OCI-LY7 (cell line): ENCODE measurements at regions not wholly inside any gene's neighbourhood (a gene's known extent, or its start where the extent isn't known, plus 50 kb on each side); places are given as distances from the start of the nearest gene placed in this dataset.

Experiments
- BruUV-seq: library from RNA; stranded (reverse); fragments of 400-500 nt; replicated peaks from 2 replicates; lab custom pipeline; 2021; lab: Mats Ljungman, UMichigan
- CTCF ChIA-PET: fragments of 300-600 bp; sonication (Branson Sonifier 250); formaldehyde crosslinking; loops from one replicate; lab custom pipeline; 2022; ENCODE audit warnings: antibody characterized with exemption; ENCODE audit not compliant: unreplicated experiment; lab: Charles Lee
- POLR2A ChIA-PET: fragments of 300-600 bp; sonication (Branson Sonifier 250); formaldehyde crosslinking; loops from one replicate; lab custom pipeline; 2022; ENCODE audit warnings: antibody characterized with exemption; lab: Charles Lee
- DNase-seq: peaks from one replicate; pipeline ENCODE4 v3.0.0-alpha.2; 2015; ENCODE audit warnings: low spot score
- H2AFZ ChIP-seq: fragments of 200-600 bp; sonication (generic), shearing (Covaris generic); 2 replicates; pipeline ENCODE4 v1.6.1; 2014; ENCODE audit warnings: mild to moderate bottlenecking, antibody characterized with exemption, low read length, moderate library complexity
- H3K27ac ChIP-seq: fragments of 200-600 bp; sonication (generic); 2 replicates; pipeline ENCODE4 v1.5.1; 2014; ENCODE audit warnings: mixed run types, low read depth, mild to moderate bottlenecking, moderate library complexity, low read length, inconsistent platforms; ENCODE audit not compliant: poor library complexity, severe bottlenecking
- H3K36me3 ChIP-seq: fragments of 200-600 bp; sonication (generic); 2 replicates; pipeline ENCODE4 v1.6.1; 2014; ENCODE audit warnings: mild to moderate bottlenecking, antibody characterized with exemption, low read length, moderate library complexity, mixed read lengths; ENCODE audit not compliant: insufficient read depth
- H3K4me1 ChIP-seq: fragments of 200-600 bp; sonication (generic); 2 replicates; pipeline ENCODE4 v1.5.1; 2014; ENCODE audit warnings: mild to moderate bottlenecking, low read length; ENCODE audit not compliant: insufficient read depth, poor library complexity, severe bottlenecking
- H3K4me2 ChIP-seq: fragments of 200-600 bp; sonication (generic); 2 replicates; pipeline ENCODE4 v1.6.1; 2014; ENCODE audit warnings: mild to moderate bottlenecking, low read length
- H3K4me3 ChIP-seq: fragments of 200-600 bp; sonication (generic); 2 replicates; pipeline ENCODE4 v1.5.1; 2014; ENCODE audit warnings: mild to moderate bottlenecking, low read depth, low read length; ENCODE audit not compliant: poor library complexity, severe bottlenecking
- H3K79me2 ChIP-seq: fragments of 200-600 bp; sonication (generic); 2 replicates; pipeline ENCODE4 v1.6.1; 2016; ENCODE audit warnings: low read depth, mild to moderate bottlenecking, low read length, moderate library complexity, mixed read lengths; ENCODE audit not compliant: insufficient read depth
- H3K9me2 ChIP-seq: fragments of 200-600 bp; sonication (generic); 2 replicates; pipeline ENCODE4 v1.6.1; 2016; ENCODE audit warnings: mild to moderate bottlenecking, low read length, mixed read lengths; ENCODE audit not compliant: insufficient read depth
- H3K9me3 ChIP-seq: fragments of 200-600 bp; sonication (generic); 2 replicates; pipeline ENCODE4 v1.6.1; 2014; ENCODE audit warnings: mild to moderate bottlenecking, mixed run types, low read length, mixed read lengths
- H4K20me1 ChIP-seq: fragments of 200-600 bp; sonication (generic); 2 replicates; pipeline ENCODE4 v1.6.1; 2014; ENCODE audit warnings: mild to moderate bottlenecking, antibody characterized with exemption, low read length, moderate library complexity, mixed read lengths; ENCODE audit not compliant: insufficient read depth
- EZH2phosphoT487 ChIP-seq: fragments of 200-600 bp; sonication (generic); IDR thresholded peaks from 2 replicates; pipeline ENCODE4 v1.6.1; 2018; ENCODE audit warnings: low read depth, borderline replicate concordance, mild to moderate bottlenecking, mixed run types, antibody characterized with exemption, low read length, moderate library complexity, mixed read lengths
- intact Hi-C: fragments of 100-400 bp; cut with micrococcal nuclease; formaldehyde crosslinking; loops from one replicate; pipeline ENCODE4 v1.10.0; 2022; ENCODE audit not compliant: unreplicated experiment
- TF ChIP-seq, protein P1 (sequence below): fragments of 200-600 bp; sonication (generic); conservative IDR thresholded peaks from 2 replicates; pipeline ENCODE4 v1.5.1; 2014; ENCODE audit warnings: mild to moderate bottlenecking, antibody characterized with exemption, low read length, moderate library complexity, mixed read lengths

DNA sequence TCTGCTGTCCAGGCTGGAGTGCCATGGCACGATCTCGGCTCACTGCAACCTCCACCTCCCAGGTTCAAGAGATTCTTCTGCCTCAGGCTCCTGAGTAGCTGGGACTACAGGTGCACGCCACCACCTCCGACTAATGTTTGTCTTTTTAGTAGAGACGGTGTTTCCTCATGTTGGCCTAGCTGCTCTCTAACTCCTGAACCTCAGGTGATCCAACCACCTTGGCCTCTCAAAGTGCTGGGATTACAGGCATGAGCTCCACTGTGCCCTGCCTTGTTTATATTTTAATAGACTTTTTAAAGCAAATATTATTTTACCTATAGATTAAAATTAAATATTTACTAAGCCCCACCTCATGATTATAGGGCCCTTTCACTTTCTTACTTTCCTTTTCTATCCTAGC lies 483.2 kb upstream of the EPHA7 start:
- Histone ChIP-seq H3K4me2 (no peak overlapping the region), H3K36me3 (no peaks in the 10 kb centered on the region), H2AFZ (no peak overlapping the region), H3K4me1 (no peaks in the 10 kb centered on the region), H3K9me2 (no peaks in the 10 kb centered on the region), H4K20me1 (no peaks in the 10 kb centered on the region), H3K9me3 (no peaks in the 10 kb centered on the region), H3K27ac (no peak overlapping the region), H3K79me2 (no peaks in the 10 kb centered on the region), H3K4me3 (no peak overlapping the region)
- no TSS peak for BruUV-seq
- no peak for TF ChIP-seq EZH2phosphoT487
- TF ChIP-seq, protein P1, sequence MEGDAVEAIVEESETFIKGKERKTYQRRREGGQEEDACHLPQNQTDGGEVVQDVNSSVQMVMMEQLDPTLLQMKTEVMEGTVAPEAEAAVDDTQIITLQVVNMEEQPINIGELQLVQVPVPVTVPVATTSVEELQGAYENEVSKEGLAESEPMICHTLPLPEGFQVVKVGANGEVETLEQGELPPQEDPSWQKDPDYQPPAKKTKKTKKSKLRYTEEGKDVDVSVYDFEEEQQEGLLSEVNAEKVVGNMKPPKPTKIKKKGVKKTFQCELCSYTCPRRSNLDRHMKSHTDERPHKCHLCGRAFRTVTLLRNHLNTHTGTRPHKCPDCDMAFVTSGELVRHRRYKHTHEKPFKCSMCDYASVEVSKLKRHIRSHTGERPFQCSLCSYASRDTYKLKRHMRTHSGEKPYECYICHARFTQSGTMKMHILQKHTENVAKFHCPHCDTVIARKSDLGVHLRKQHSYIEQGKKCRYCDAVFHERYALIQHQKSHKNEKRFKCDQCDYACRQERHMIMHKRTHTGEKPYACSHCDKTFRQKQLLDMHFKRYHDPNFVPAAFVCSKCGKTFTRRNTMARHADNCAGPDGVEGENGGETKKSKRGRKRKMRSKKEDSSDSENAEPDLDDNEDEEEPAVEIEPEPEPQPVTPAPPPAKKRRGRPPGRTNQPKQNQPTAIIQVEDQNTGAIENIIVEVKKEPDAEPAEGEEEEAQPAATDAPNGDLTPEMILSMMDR: no peak
- ChIA-PET CTCF (no interaction called here), POLR2A (no interaction called here)
- no peak for DNase-seq
- intact Hi-C loops: no loop called here

DNA sequence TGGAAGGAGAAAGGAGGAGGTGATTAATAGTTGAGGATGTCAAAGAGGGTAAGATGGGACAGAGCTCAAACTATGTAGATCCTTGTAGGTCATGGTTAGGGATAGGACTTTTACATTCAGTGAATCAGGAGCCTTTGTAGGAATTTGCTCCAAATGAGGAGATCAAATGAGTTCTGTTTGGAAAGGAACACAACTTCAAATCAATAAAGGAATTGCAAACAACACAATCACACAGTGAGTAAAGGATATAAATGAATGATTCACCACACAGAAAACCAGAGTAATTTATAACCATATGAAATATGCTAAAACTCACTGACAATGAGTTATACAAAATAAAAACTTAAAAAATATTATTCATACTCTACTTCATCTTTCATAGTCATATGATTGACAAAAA lies 480.8 kb upstream of the EPHA7 start:
- Histone ChIP-seq H2AFZ (no peak overlapping the region), H3K27ac (no peak overlapping the region), H3K4me1 (no peaks in the 10 kb centered on the region), H3K36me3 (no peaks in the 10 kb centered on the region), H3K4me3 (no peak overlapping the region), H3K9me2 (no peaks in the 10 kb centered on the region), H3K9me3 (no peaks in the 10 kb centered on the region), H4K20me1 (no peaks in the 10 kb centered on the region), H3K79me2 (no peaks in the 10 kb centered on the region), H3K4me2 (no peak overlapping the region)
- intact Hi-C loops: no loop called here
- BruUV-seq: no TSS peak
- CTCF ChIA-PET: no interaction called here
- POLR2A ChIA-PET: no interaction called here
- no peak for DNase-seq
- TF ChIP-seq EZH2phosphoT487: no peak
- TF ChIP-seq, protein P1: no peak

DNA sequence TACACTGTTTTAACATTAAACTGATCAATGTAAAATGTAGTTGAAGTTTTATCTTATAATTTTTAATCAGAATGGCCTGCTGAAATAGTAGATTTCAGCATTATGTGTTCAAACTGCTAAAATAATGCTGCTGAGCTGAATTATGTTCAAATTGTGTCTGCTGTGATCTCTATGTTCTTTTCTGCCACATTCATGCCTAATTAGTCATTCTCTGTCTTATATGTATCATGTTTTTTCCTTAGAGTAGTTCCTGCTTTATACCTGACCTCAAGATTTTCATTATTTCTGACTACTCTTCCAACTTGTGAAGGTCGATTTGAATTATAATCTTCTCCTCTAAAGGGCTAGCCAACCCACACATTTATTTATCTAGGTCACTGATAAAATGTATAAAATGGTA lies 476.7 kb upstream of the EPHA7 start:
- Histone ChIP-seq H3K4me2 (no peak overlapping the region), H3K9me3 (no peaks in the 10 kb centered on the region), H3K9me2 (no peaks in the 10 kb centered on the region), H3K4me3 (no peak overlapping the region), H4K20me1 (no peaks in the 10 kb centered on the region), H2AFZ (no peak overlapping the region), H3K27ac (no peak overlapping the region), H3K36me3 (no peaks in the 10 kb centered on the region), H3K79me2 (no peaks in the 10 kb centered on the region), H3K4me1 (no peaks in the 10 kb centered on the region)
- ChIA-PET CTCF (no interaction called here), POLR2A (no interaction called here)
- intact Hi-C loops: no loop called here
- no TSS peak for BruUV-seq
- DNase-seq: no peak
- no peak for TF ChIP-seq EZH2phosphoT487
- TF ChIP-seq, protein P1: no peak
